Keratinocyte (primary cell): ENCODE measurements at regions not wholly inside any gene's neighbourhood (a gene's known extent, or its start where the extent isn't known, plus 50 kb on each side); places are given as distances from the start of the nearest gene placed in this dataset.

Experiments
- DNase-seq: peaks from one replicate; pipeline ENCODE4 v3.0.0-alpha.2; 2011; ENCODE audit warnings: low read depth, missing footprints, low spot score
- FAIRE-seq: peaks from 2 replicates; lab custom pipeline; 2011; peaks lifted over from hg19 to GRCh38; lab: Jason Lieb, UNC
- H2AFZ ChIP-seq: 2 replicates; pipeline ENCODE4 v1.6.0; 2012; ENCODE audit warnings: low read length, control low read depth, inconsistent platforms; ENCODE audit not compliant: control insufficient read depth
- H3K27ac ChIP-seq: 2 replicates; pipeline ENCODE4 v1.5.1; 2011; ENCODE audit warnings: low read length; ENCODE audit not compliant: control insufficient read depth, insufficient read depth
- H3K27me3 ChIP-seq: 3 replicates; pipeline ENCODE4 v1.6.0; 2011; ENCODE audit warnings: low read length; ENCODE audit not compliant: control insufficient read depth, insufficient read depth; ENCODE audit errors: extremely low read depth
- H3K36me3 ChIP-seq, 2 experiments: 2 replicates in 1 of 2; 3 replicates in 1 of 2; pipeline ENCODE4 v1.5.1; 2011; ENCODE audit warnings: low read length in 2 of 2, mild to moderate bottlenecking in 1 of 2; ENCODE audit not compliant: control insufficient read depth in 2 of 2, insufficient read depth in 2 of 2; ENCODE audit errors: extremely low read depth in 1 of 2
- H3K4me1 ChIP-seq: 3 replicates; pipeline ENCODE4 v1.5.1; 2011; ENCODE audit warnings: low read length; ENCODE audit not compliant: control insufficient read depth, insufficient read depth; ENCODE audit errors: extremely low read depth
- H3K4me2 ChIP-seq: 3 replicates; pipeline ENCODE4 v1.6.0; 2011; ENCODE audit warnings: low read depth, low read length; ENCODE audit not compliant: control insufficient read depth, insufficient read depth; ENCODE audit errors: extremely low read depth
- H3K4me3 ChIP-seq, 3 experiments: fragments of 200-600 bp in 1 of 3; sonication (generic) in 1 of 3; 2 replicates in 2 of 3; 3 replicates in 1 of 3; pipeline ENCODE4 v1.5.1; 2011 to 2016; ENCODE audit warnings: low read length in 3 of 3, mild to moderate bottlenecking in 3 of 3, control low read depth in 2 of 3, inconsistent platforms in 1 of 3, low read depth in 1 of 3, mixed read lengths in 1 of 3, mixed run types in 1 of 3, moderate library complexity in 1 of 3; ENCODE audit not compliant: control insufficient read depth in 2 of 3, insufficient read depth in 2 of 3; ENCODE audit errors: extremely low read depth in 1 of 3
- H3K79me2 ChIP-seq: 2 replicates; pipeline ENCODE4 v1.6.0; 2012; ENCODE audit warnings: low read length; ENCODE audit not compliant: control insufficient read depth, insufficient read depth
- H3K9ac ChIP-seq: 3 replicates; pipeline ENCODE4 v1.6.0; 2011; ENCODE audit warnings: low read length; ENCODE audit not compliant: control insufficient read depth, insufficient read depth; ENCODE audit errors: extremely low read depth
- H3K9me1 ChIP-seq: 3 replicates; pipeline ENCODE4 v1.6.0; 2011; ENCODE audit warnings: low read length; ENCODE audit not compliant: control insufficient read depth, insufficient read depth; ENCODE audit errors: extremely low read depth
- H3K9me3 ChIP-seq: 2 replicates; pipeline ENCODE4 v1.5.1; 2012; ENCODE audit warnings: low read depth, low read length; ENCODE audit not compliant: control insufficient read depth
- H4K20me1 ChIP-seq: 3 replicates; pipeline ENCODE4 v1.6.0; 2011; ENCODE audit warnings: low read length; ENCODE audit not compliant: control insufficient read depth, insufficient read depth; ENCODE audit errors: extremely low read depth
- EZH2 ChIP-seq: IDR thresholded peaks from one replicate; pipeline ENCODE4 v1.6.1; 2012; ENCODE audit warnings: inconsistent platforms, mild to moderate bottlenecking, low read length, moderate library complexity
- dilution Hi-C: fragments of 300-500 bp; cut with MboI; formaldehyde crosslinking; loops from one replicate; pipeline ENCODE4 v1.7.0; 2020; ENCODE audit warnings: low sequenced_read_pairs; ENCODE audit not compliant: extremely low pct_ligation_motif_present
- TF ChIP-seq, protein P1 (sequence below), 3 experiments: IDR thresholded peaks in 1 of 3; conservative IDR thresholded peaks in 1 of 3; optimal IDR thresholded peaks in 1 of 3; 2 replicates in 2 of 3; 3 replicates in 1 of 3; pipeline versions ENCODE3 to v1.5.1; 2011; ENCODE audit warnings: low read length in 3 of 3, mild to moderate bottlenecking in 3 of 3, moderate library complexity in 2 of 3, control low read depth in 1 of 3, inconsistent platforms in 1 of 3; ENCODE audit not compliant: insufficient read depth in 2 of 3; ENCODE audit errors: extremely low read depth in 1 of 3

DNA sequence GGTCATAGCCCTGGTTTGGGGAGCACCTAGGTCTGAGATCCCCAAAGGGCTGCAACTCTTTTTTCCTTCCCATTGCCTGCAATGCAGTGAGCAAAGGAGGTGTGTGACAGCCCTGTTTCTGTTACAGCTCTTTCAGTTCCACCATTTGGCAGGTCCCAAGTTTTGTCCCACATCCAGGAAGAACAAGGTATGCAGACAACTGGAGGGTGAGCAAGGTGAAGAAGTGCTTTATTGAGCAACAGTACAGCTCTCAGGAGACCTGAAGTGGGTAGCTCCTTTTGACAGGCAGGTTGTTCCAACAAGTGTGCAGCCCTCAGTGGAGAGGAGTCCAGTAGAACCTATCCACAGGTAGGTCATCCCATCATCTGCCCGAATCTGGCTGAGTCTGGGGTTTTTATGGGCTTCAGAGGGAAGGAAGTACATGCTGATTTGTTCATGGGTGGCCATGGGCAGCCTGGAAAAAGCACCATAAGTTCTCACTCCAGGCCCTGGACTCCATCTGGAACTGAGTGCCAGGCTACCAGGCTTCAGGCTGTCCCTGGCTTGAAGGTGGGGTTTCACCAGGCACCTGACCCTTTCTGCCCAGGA lies 62.8 kb upstream of the NAV3 start:
- H3K9ac ChIP-seq, result no peak overlapping the region
- H2AFZ ChIP-seq, result no peak overlapping the region
- H3K4me2 ChIP-seq, result no peak overlapping the region
- H3K4me3 ChIP-seq, result no peak overlapping the region
- dilution Hi-C loops, result no loop called here
- no peaks in the 10 kb centered on the region for H3K79me2 ChIP-seq
- peaks cover 2% of the 10 kb centered on the region for H3K9me3 ChIP-seq
- H3K27ac ChIP-seq, result no peak overlapping the region
- H3K9me1 ChIP-seq, result no peaks in the 10 kb centered on the region
- H3K27me3 ChIP-seq, result no peaks in the 10 kb centered on the region
- H3K36me3 ChIP-seq, result no peaks in the 10 kb centered on the region
- no peaks in the 10 kb centered on the region for H4K20me1 ChIP-seq
- TF ChIP-seq EZH2, result no peak
- TF ChIP-seq, protein P1, sequence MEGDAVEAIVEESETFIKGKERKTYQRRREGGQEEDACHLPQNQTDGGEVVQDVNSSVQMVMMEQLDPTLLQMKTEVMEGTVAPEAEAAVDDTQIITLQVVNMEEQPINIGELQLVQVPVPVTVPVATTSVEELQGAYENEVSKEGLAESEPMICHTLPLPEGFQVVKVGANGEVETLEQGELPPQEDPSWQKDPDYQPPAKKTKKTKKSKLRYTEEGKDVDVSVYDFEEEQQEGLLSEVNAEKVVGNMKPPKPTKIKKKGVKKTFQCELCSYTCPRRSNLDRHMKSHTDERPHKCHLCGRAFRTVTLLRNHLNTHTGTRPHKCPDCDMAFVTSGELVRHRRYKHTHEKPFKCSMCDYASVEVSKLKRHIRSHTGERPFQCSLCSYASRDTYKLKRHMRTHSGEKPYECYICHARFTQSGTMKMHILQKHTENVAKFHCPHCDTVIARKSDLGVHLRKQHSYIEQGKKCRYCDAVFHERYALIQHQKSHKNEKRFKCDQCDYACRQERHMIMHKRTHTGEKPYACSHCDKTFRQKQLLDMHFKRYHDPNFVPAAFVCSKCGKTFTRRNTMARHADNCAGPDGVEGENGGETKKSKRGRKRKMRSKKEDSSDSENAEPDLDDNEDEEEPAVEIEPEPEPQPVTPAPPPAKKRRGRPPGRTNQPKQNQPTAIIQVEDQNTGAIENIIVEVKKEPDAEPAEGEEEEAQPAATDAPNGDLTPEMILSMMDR (optimal IDR thresholded peaks at IDR 0.05 in 1 of 3, IDR thresholded peaks at IDR 0.05 in 1 of 3, conservative IDR thresholded peaks at IDR 0.05 in 1 of 3; ENCODE audit: extremely low read depth in 1 of 3, insufficient read depth in 2 of 3, low read length in 3 of 3), result no peak
- DNase-seq, result no peak
- H3K4me1 ChIP-seq, result no peaks in the 10 kb centered on the region
- FAIRE-seq, result no peak

- Histone ChIP-seq H3K27ac (no peak overlapping the region), H3K4me3 (no peak overlapping the region), H2AFZ (no peak overlapping the region), H3K27me3 (no peaks in the 10 kb centered on the region), H3K9ac (no peak overlapping the region), H4K20me1 (no peaks in the 10 kb centered on the region), H3K4me1 (no peaks in the 10 kb centered on the region), H3K79me2 (no peaks in the 10 kb centered on the region), H3K36me3 (no peaks in the 10 kb centered on the region), H3K9me1 (no peaks in the 10 kb centered on the region), H3K4me2 (no peak overlapping the region), H3K9me3 (peaks cover 2% of the 10 kb centered on the region)
- no peak for TF ChIP-seq EZH2
- TF ChIP-seq, protein P1 (optimal IDR thresholded peaks at IDR 0.05 in 1 of 3, IDR thresholded peaks at IDR 0.05 in 1 of 3, conservative IDR thresholded peaks at IDR 0.05 in 1 of 3; ENCODE audit: extremely low read depth in 1 of 3, insufficient read depth in 2 of 3, low read length in 3 of 3), result no peak
- no peak for FAIRE-seq
- dilution Hi-C loops, result no loop called here
- no peak for DNase-seq
Observed at GRCh38 chr12:77767335-77767734, 63.4 kb upstream of the NAV3 start.
